ENCODE measurements at regions not wholly inside any gene's neighbourhood (a gene's known extent, or its start where the extent isn't known, plus 50 kb on each side); places are given as distances from the start of the nearest gene placed in this dataset.
"Not testable (repeated sequence)": the region's sequence is repeated elsewhere in the genome, so short reads cannot be mapped to it uniquely, and the experiment has no call there.

DNA sequence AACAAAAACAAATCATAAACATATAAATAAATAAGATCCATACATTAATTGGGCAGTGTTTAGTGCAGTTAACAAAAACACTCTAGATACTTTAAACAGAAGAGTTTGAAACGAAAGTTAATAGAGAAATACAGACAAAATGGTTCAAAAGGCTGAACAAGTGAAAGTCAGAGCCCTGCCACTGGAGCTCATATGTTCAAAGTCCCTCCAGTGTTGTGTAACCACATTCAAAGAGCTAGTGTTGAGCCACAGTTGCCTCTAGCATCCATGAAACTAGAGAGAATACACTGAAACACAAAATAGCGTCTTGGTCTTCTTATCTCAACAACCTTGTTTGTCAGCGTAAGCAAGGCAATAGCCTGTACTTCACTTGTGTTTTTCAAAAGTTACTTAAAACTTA is 1309.8 kb upstream of the NRXN1 start:
- H3K4me3 ChIP-seq: no peak overlapping the region
- H3K79me2 ChIP-seq: no peaks in the 10 kb centered on the region
- no peaks in the 10 kb centered on the region for H3K9me2 ChIP-seq (replicated peaks; ENCODE audit: insufficient read depth)
- no peaks in the 10 kb centered on the region for H3K9me3 ChIP-seq (ENCODE audit: low read depth)
- H3K36me3 ChIP-seq (replicated peaks; ENCODE audit: insufficient read depth, low read depth): no peaks in the 10 kb centered on the region
- peak; percentile 28 for DNase-seq (ENCODE audit: low spot score)
- WGBS (ENCODE audit: low lambda C conversion rate, missing lambda C conversion rate): 73% methylated on average over 3 of the region's 3 CpGs
- no peak overlapping the region for H3K4me2 ChIP-seq
- H3K4me1 ChIP-seq (ENCODE audit: insufficient read depth): no peaks in the 10 kb centered on the region
- no peak for TF ChIP-seq EZH2phosphoT487 (IDR thresholded peaks at IDR 0.05; ENCODE audit: low read depth, severe bottlenecking, unreplicated experiment)
- TF ChIP-seq, protein P1, sequence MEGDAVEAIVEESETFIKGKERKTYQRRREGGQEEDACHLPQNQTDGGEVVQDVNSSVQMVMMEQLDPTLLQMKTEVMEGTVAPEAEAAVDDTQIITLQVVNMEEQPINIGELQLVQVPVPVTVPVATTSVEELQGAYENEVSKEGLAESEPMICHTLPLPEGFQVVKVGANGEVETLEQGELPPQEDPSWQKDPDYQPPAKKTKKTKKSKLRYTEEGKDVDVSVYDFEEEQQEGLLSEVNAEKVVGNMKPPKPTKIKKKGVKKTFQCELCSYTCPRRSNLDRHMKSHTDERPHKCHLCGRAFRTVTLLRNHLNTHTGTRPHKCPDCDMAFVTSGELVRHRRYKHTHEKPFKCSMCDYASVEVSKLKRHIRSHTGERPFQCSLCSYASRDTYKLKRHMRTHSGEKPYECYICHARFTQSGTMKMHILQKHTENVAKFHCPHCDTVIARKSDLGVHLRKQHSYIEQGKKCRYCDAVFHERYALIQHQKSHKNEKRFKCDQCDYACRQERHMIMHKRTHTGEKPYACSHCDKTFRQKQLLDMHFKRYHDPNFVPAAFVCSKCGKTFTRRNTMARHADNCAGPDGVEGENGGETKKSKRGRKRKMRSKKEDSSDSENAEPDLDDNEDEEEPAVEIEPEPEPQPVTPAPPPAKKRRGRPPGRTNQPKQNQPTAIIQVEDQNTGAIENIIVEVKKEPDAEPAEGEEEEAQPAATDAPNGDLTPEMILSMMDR (IDR thresholded peaks at IDR 0.05; ENCODE audit: poor library complexity): no peak
- no peak for TF ChIP-seq EZH2 (IDR thresholded peaks at IDR 0.05; ENCODE audit: borderline replicate concordance)
- no peak overlapping the region for H3K27ac ChIP-seq
- H3K27me3 ChIP-seq: no peaks in the 10 kb centered on the region
- H2AFZ ChIP-seq: no peak overlapping the region
- no peaks in the 10 kb centered on the region for H4K20me1 ChIP-seq (ENCODE audit: insufficient read depth, poor library complexity, severe bottlenecking)

DNA sequence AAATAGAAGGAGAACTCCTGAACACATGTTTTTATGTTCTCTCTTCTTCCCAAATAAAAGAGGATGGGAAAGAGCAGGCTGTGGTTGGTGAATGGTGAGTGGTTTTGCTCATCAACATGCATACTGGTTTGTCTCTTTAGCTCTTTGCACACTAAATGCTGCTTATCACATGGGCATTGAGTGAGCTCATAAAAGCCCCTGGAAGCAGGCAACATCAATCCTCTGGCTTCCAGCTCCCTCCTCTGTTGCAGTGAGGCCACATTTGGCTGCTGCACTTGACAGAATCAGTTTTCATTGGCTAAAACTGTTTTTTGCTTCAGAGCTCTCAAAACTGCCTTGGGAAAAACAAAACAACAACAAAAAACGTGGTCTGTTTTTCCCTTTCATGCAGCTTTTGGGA is 1308.2 kb upstream of the NRXN1 start:
- Histone ChIP-seq H3K4me2 (no peak overlapping the region), H3K79me2 (no peaks in the 10 kb centered on the region), H3K4me1 (ENCODE audit: insufficient read depth) (no peaks in the 10 kb centered on the region), H4K20me1 (ENCODE audit: insufficient read depth, poor library complexity, severe bottlenecking) (no peaks in the 10 kb centered on the region), H3K36me3 (replicated peaks; ENCODE audit: insufficient read depth, low read depth) (no peaks in the 10 kb centered on the region), H3K27ac (no peak overlapping the region), H3K27me3 (no peaks in the 10 kb centered on the region), H3K9me3 (ENCODE audit: low read depth) (no peaks in the 10 kb centered on the region), H3K4me3 (no peak overlapping the region), H3K9me2 (replicated peaks; ENCODE audit: insufficient read depth) (no peaks in the 10 kb centered on the region), H2AFZ (peak overlapping the region; percentile 14)
- no peak for TF ChIP-seq EZH2phosphoT487 (IDR thresholded peaks at IDR 0.05; ENCODE audit: low read depth, severe bottlenecking, unreplicated experiment)
- TF ChIP-seq, protein P1 (IDR thresholded peaks at IDR 0.05; ENCODE audit: poor library complexity): peak; percentile 19
- DNase-seq (ENCODE audit: low spot score): peak; percentile 7
- 38% methylated on average over 1 of the region's 1 CpG for WGBS (ENCODE audit: low lambda C conversion rate, missing lambda C conversion rate)

- H3K36me3 ChIP-seq (replicated peaks; ENCODE audit: insufficient read depth, low read depth); H3K9me3 ChIP-seq (ENCODE audit: low read depth); H3K4me2 ChIP-seq; H2AFZ ChIP-seq; H3K79me2 ChIP-seq; DNase-seq (ENCODE audit: low spot score); H3K9me2 ChIP-seq (replicated peaks; ENCODE audit: insufficient read depth); H3K27me3 ChIP-seq; H3K4me3 ChIP-seq; H3K27ac ChIP-seq; H4K20me1 ChIP-seq (ENCODE audit: insufficient read depth, poor library complexity, severe bottlenecking); H3K4me1 ChIP-seq (ENCODE audit: insufficient read depth): not testable (repeated sequence)
- 45% methylated on average over 6 of the region's 7 CpGs for WGBS (ENCODE audit: low lambda C conversion rate, missing lambda C conversion rate)
These were observed 1305.9 kb upstream of the NRXN1 start for GRCh38 chr2:52337786-52338185.

GRCh38 chr2:52336951-52337350 is 1305.0 kb upstream of the NRXN1 start:
- 37% methylated on average over 2 of the region's 2 CpGs for WGBS (ENCODE audit: low lambda C conversion rate, missing lambda C conversion rate)
- Histone ChIP-seq H2AFZ (no peak overlapping the region), H4K20me1 (ENCODE audit: insufficient read depth, poor library complexity, severe bottlenecking) (no peaks in the 10 kb centered on the region), H3K79me2 (no peaks in the 10 kb centered on the region), H3K9me3 (ENCODE audit: low read depth) (no peaks in the 10 kb centered on the region), H3K4me2 (no peak overlapping the region), H3K4me1 (ENCODE audit: insufficient read depth) (no peaks in the 10 kb centered on the region), H3K27me3 (no peaks in the 10 kb centered on the region), H3K9me2 (replicated peaks; ENCODE audit: insufficient read depth) (no peaks in the 10 kb centered on the region), H3K4me3 (no peak overlapping the region), H3K27ac (no peak overlapping the region), H3K36me3 (replicated peaks; ENCODE audit: insufficient read depth, low read depth) (no peaks in the 10 kb centered on the region)
- DNase-seq (ENCODE audit: low spot score): no peak
- TF ChIP-seq EZH2phosphoT487 (IDR thresholded peaks at IDR 0.05; ENCODE audit: low read depth, severe bottlenecking, unreplicated experiment): no peak
- TF ChIP-seq EZH2 (IDR thresholded peaks at IDR 0.05; ENCODE audit: borderline replicate concordance): no peak
- TF ChIP-seq, protein P1 (IDR thresholded peaks at IDR 0.05; ENCODE audit: poor library complexity): no peak
